ENCODE measurements at regions not wholly inside any gene's neighbourhood (a gene's known extent, or its start where the extent isn't known, plus 50 kb on each side); places are given as distances from the start of the nearest gene placed in this dataset.

DNA sequence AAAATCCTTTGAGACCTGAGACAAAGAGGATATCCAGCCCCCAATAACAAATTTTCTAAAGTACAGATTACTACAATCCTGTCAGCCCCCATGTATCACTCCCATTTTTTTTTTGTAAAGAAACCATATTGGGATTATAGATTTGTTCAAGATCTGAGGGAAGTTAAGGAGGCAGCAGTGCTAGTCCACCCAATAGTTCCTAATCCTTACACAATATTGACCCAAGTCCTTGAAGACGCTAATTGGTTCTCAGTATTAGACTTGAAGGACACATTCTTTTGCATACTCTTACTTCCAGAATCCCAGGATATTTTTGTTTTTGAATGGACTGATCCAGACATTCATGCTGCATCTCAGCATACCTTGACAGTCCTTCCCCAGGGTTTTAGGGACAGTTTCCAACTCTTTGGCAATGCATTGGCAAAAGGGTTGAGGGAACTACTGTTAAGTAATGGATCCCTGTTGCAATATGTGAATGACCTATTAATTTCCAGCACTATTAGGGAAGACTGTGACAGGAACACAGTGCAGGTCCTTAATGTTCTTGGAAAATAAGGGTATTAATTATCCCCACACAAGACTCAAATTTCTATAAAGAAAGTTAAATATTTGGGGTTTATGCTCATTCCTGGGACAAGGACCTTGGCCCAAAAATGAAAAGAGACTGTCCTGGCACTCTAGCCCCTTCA, 1519.5 kb upstream of the SEL1L start:
- H3K9me3 Mint-ChIP-seq = peaks cover 3% of the 10 kb centered on the region; the same call in 1 of the 3 replicates
- Histone ChIP-seq H3K36me3 (ENCODE audit: insufficient read depth) (no peaks in the 10 kb centered on the region), H4K20me1 (replicated peaks; ENCODE audit: insufficient read depth) (no peaks in the 10 kb centered on the region), H2AFZ (no peak overlapping the region), H3K79me2 (replicated peaks; ENCODE audit: insufficient read depth) (no peaks in the 10 kb centered on the region), H3K9me2 (ENCODE audit: insufficient read depth) (peaks cover 11% of the 10 kb centered on the region), H3F3A (replicated peaks; ENCODE audit: low read depth) (no peaks in the 10 kb centered on the region), H3K4me1 (ENCODE audit: insufficient read depth) (no peaks in the 10 kb centered on the region), H3K4me2 (no peak overlapping the region), H3K4me3 (no peak overlapping the region), H3K27me3 (ENCODE audit: insufficient read depth) (no peaks in the 10 kb centered on the region), H3K27ac (ENCODE audit: low read depth) (no peak overlapping the region)
- H3K4me1 Mint-ChIP-seq = no peaks in the 10 kb centered on the region
- TF ChIP-seq STAT1 (IDR thresholded peaks at IDR 0.05; ENCODE audit: unreplicated experiment) = no peak
- TF ChIP-seq, protein P1, sequence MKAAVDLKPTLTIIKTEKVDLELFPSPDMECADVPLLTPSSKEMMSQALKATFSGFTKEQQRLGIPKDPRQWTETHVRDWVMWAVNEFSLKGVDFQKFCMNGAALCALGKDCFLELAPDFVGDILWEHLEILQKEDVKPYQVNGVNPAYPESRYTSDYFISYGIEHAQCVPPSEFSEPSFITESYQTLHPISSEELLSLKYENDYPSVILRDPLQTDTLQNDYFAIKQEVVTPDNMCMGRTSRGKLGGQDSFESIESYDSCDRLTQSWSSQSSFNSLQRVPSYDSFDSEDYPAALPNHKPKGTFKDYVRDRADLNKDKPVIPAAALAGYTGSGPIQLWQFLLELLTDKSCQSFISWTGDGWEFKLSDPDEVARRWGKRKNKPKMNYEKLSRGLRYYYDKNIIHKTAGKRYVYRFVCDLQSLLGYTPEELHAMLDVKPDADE (IDR thresholded peaks at IDR 0.05) = no peak
- TF ChIP-seq REST (IDR thresholded peaks at IDR 0.05; ENCODE audit: unreplicated experiment) = no peak
- TF ChIP-seq EZH2phosphoT487 (IDR thresholded peaks at IDR 0.05; ENCODE audit: unreplicated experiment) = no peak
- TF ChIP-seq ZNF331 (CRISPR knock-in tag; IDR thresholded peaks at IDR 0.05; ENCODE audit: low read depth) = no peak
- TF ChIP-seq CTCF (conservative IDR thresholded peaks at IDR 0.05; ENCODE audit: low read depth in 2 of 2) = no peak
- TF ChIP-seq ZNF114 (CRISPR knock-in tag; IDR thresholded peaks at IDR 0.05) = no peak
- no peak for TF ChIP-seq POLR2AphosphoS5 (IDR thresholded peaks at IDR 0.05; ENCODE audit: low read depth)
- TF ChIP-seq EZH2 (IDR thresholded peaks at IDR 0.05; ENCODE audit: low read depth, unreplicated experiment) = no peak
- TF ChIP-seq CREB1 (CRISPR knock-in tag; IDR thresholded peaks at IDR 0.05; ENCODE audit: low read depth) = no peak
- no peak for TF ChIP-seq ZNF462 (CRISPR knock-in tag; IDR thresholded peaks at IDR 0.05)
- TF ChIP-seq NANOG (IDR thresholded peaks at IDR 0.05; ENCODE audit: borderline replicate concordance) = no peak
- TF ChIP-seq JUNB (IDR thresholded peaks at IDR 0.05; ENCODE audit: unreplicated experiment) = no peak
- H3K4me3 Mint-ChIP-seq = no peak overlapping the region
- no peaks in the 10 kb centered on the region for H3K36me3 Mint-ChIP-seq (ENCODE audit: low read depth)
- no peak for ATAC-seq
- H3K27me3 Mint-ChIP-seq (ENCODE audit: insufficient read depth, low read depth, poor library complexity) = peaks cover 3% of the 10 kb centered on the region
- DNase-seq (ENCODE audit: low spot score) = no peak
- H3K27ac Mint-ChIP-seq = no peak overlapping the region

All from GM23338 (cell line).